IPS DF 19.7 (cell line): ENCODE measurements at regions not wholly inside any gene's neighbourhood (a gene's known extent, or its start where the extent isn't known, plus 50 kb on each side); places are given as distances from the start of the nearest gene placed in this dataset.
A peak's percentile ranks its signal among the peaks of the same experiment; 100 is the strongest.

Experiments used
- DNase-seq: peaks from one replicate; pipeline ENCODE4 v3.0.0-alpha.2; 2013; ENCODE audit warnings: low read depth, low spot score

GRCh38 chr3:137204409-137204808 is 246.6 kb downstream of the IL20RB start:
- no peak for DNase-seq

GRCh38 chr3:137205394-137206045 is 247.7 kb downstream of the IL20RB start:
- no peak for DNase-seq

GRCh38 chr3:137207616-137208015 is 249.8 kb downstream of the IL20RB start:
- DNase-seq, result no peak

- DNase-seq, result peak; percentile 12
Measured at GRCh38 chr3:137217733-137218132, 259.9 kb downstream of the IL20RB start.

GRCh38 chr3:137219801-137220445 is 262.1 kb downstream of the IL20RB start:
- no peak for DNase-seq

GRCh38 chr3:137222736-137223225 is 265.0 kb downstream of the IL20RB start:
- DNase-seq, result no peak

GRCh38 chr3:137224464-137224863 is 266.7 kb downstream of the IL20RB start:
- no peak for DNase-seq

- no peak for DNase-seq
Measured at GRCh38 chr3:137242836-137243400, 285.1 kb downstream of the IL20RB start.

GRCh38 chr3:137246491-137246890 is 288.7 kb downstream of the IL20RB start:
- no peak for DNase-seq

- no peak for DNase-seq
Measured at GRCh38 chr3:137249311-137249940, 291.6 kb downstream of the IL20RB start.

- DNase-seq, result no peak
Measured at GRCh38 chr3:137259089-137259488, 301.3 kb downstream of the IL20RB start.

- DNase-seq, result peak; percentile 20
Measured at GRCh38 chr3:137259701-137260100, 301.9 kb downstream of the IL20RB start.

- DNase-seq, result no peak
Measured at GRCh38 chr3:137264071-137264820, 306.5 kb downstream of the IL20RB start.

- no peak for DNase-seq
Measured at GRCh38 chr3:137264843-137265330, 307.1 kb downstream of the IL20RB start.

GRCh38 chr3:137282871-137283270 is 325.1 kb downstream of the IL20RB start:
- DNase-seq, result no peak

- DNase-seq, result no peak
Measured at GRCh38 chr3:137285924-137286323, 328.1 kb downstream of the IL20RB start.

GRCh38 chr3:137293086-137293485 is 335.3 kb downstream of the IL20RB start:
- DNase-seq, result no peak

- no peak for DNase-seq
Measured at GRCh38 chr3:137294139-137294538, 336.4 kb downstream of the IL20RB start.

- DNase-seq, result no peak
Measured at GRCh38 chr3:137294839-137295238, 337.1 kb downstream of the IL20RB start.

- DNase-seq, result no peak
Measured at GRCh38 chr3:137295336-137295735, 337.6 kb downstream of the IL20RB start.

GRCh38 chr3:137296116-137296515 is 338.3 kb downstream of the IL20RB start:
- no peak for DNase-seq

GRCh38 chr3:137297770-137298169 is 340.0 kb downstream of the IL20RB start:
- no peak for DNase-seq
